HepG2 (cell line): ENCODE measurements at regions not wholly inside any gene's neighbourhood (a gene's known extent, or its start where the extent isn't known, plus 50 kb on each side); places are given as distances from the start of the nearest gene placed in this dataset.

ENCODE experiments used
- ATAC-seq: fragments of 200-7000 bp; cut with Tn5 transposase; 3 replicates; pipeline ENCODE4 v1.9.1; 2020; ENCODE audit warnings: mild to moderate bottlenecking, moderate library complexity
- BruUV-seq: library from RNA; stranded (reverse); fragments of 400-500 nt; replicated peaks from 2 replicates; lab custom pipeline; 2021; lab: Mats Ljungman, UMichigan
- CTCF ChIA-PET: fragments of 300-600 bp; formaldehyde crosslinking; extraction: SDS; loops from one replicate; lab custom pipeline; 2021; ENCODE audit warnings: low total read pairs, inconsistent platforms, low intra/inter-chr PET ratio; lab: Yijun Ruan, JAX
- POLR2A ChIA-PET: fragments of 350-600 bp; sonication (Branson Sonifier 250); formaldehyde crosslinking; loops from one replicate; lab custom pipeline; 2020; ENCODE audit warnings: antibody characterized with exemption, inconsistent platforms; lab: Yijun Ruan, JAX
- DNase-seq: peaks from one replicate; pipeline ENCODE4 v3.0.0-alpha.2; 2015; ENCODE audit warnings: low spot score
- FAIRE-seq: peaks from 3 replicates; lab custom pipeline; 2011; peaks lifted over from hg19 to GRCh38; lab: Jason Lieb, UNC
- H2AFZ ChIP-seq: one replicate; pipeline ENCODE4 v1.6.1; 2011; ENCODE audit warnings: low read length, inconsistent platforms
- H3K27ac ChIP-seq: fragments of 300-600 bp; 3 replicates; pipeline ENCODE4 v1.8.0; 2011; ENCODE audit warnings: mixed run types, mild to moderate bottlenecking, mixed read lengths, low read length, inconsistent platforms; ENCODE audit not compliant: insufficient read depth; ENCODE audit errors: extremely low read length
- H3K27me3 ChIP-seq, 2 experiments: fragments of 200-600 bp in 1 of 2; 2 replicates in 1 of 2; 3 replicates in 1 of 2; pipeline versions ENCODE4 v1.6.0 to v1.8.0; 2011; ENCODE audit warnings: low read length in 2 of 2, mild to moderate bottlenecking in 2 of 2, moderate library complexity in 2 of 2, inconsistent platforms in 1 of 2; ENCODE audit not compliant: insufficient read depth in 2 of 2, control insufficient read depth in 1 of 2
- H3K36me3 ChIP-seq, 2 experiments: fragments of 200-600 bp in 1 of 2; replicated peaks in 1 of 2; 2 replicates in 1 of 2; 3 replicates in 1 of 2; pipeline versions ENCODE4 v1.5.1 to v1.8.0; 2011; ENCODE audit warnings: low read length in 2 of 2, inconsistent platforms in 1 of 2; ENCODE audit not compliant: insufficient read depth in 2 of 2, control insufficient read depth in 1 of 2
- H3K4me1 ChIP-seq: 2 replicates; pipeline ENCODE4 v1.5.1; 2012; ENCODE audit warnings: low read length, inconsistent platforms; ENCODE audit not compliant: insufficient read depth
- H3K4me2 ChIP-seq: 2 replicates; pipeline ENCODE4 v1.6.0; 2011; ENCODE audit warnings: low read depth, low read length, inconsistent platforms
- H3K4me3 ChIP-seq, 3 experiments: fragments of 200-600 bp in 1 of 3; sonication (generic), shearing (Covaris generic) in 1 of 3; replicated peaks in 1 of 3; 2 replicates each; pipeline ENCODE4 v1.5.1; 2011 to 2016; ENCODE audit warnings: low read length in 3 of 3, inconsistent platforms in 2 of 3, low read depth in 2 of 3, mild to moderate bottlenecking in 2 of 3, control low read depth in 1 of 3, mixed read lengths in 1 of 3; ENCODE audit not compliant: insufficient read depth in 1 of 3
- H3K79me2 ChIP-seq: one replicate; pipeline ENCODE4 v1.6.1; 2011; ENCODE audit warnings: low read length, inconsistent platforms; ENCODE audit not compliant: insufficient read depth
- H3K9ac ChIP-seq: 2 replicates; pipeline ENCODE4 v1.6.0; 2011; ENCODE audit warnings: mild to moderate bottlenecking, low read depth, low read length, inconsistent platforms; ENCODE audit not compliant: insufficient read depth
- H3K9me3 ChIP-seq: 2 replicates; pipeline ENCODE4 v1.5.1; 2012; ENCODE audit warnings: mild to moderate bottlenecking, low read length
- H4K20me1 ChIP-seq: 2 replicates; pipeline ENCODE4 v1.6.0; 2011; ENCODE audit warnings: inconsistent platforms, mild to moderate bottlenecking, low read length, moderate library complexity; ENCODE audit not compliant: insufficient read depth
- ATM ChIP-seq: fragments of 450-650 bp; IDR thresholded peaks from 2 replicates; pipeline ENCODE4 v1.7.1; 2017; ENCODE audit warnings: mild to moderate bottlenecking, borderline replicate concordance
- EZH2 ChIP-seq: conservative IDR thresholded peaks from 2 replicates; pipeline ENCODE4 v1.6.1; 2012; ENCODE audit warnings: mild to moderate bottlenecking, low read depth, low read length, moderate library complexity
- FOXK1 ChIP-seq: sonication (generic); formaldehyde crosslinking; IDR thresholded peaks from 2 replicates; pipeline ENCODE4 v1.4.0; 2020; ENCODE audit warnings: low read depth, missing genetic modification reagents, borderline replicate concordance
- KAT7 ChIP-seq: IDR thresholded peaks from 2 replicates; pipeline ENCODE4 v1.6.1; 2018; ENCODE audit warnings: borderline replicate concordance, missing compliant biosample characterization
- MBNL3 ChIP-seq: fragments of 250-450 bp; sonication (Bioruptor Pico); conservative IDR thresholded peaks from 2 replicates; pipeline ENCODE4 v1.8.0; 2022; ENCODE audit warnings: mild to moderate bottlenecking, inconsistent platforms
- NFRKB ChIP-seq: fragments of 450-650 bp; IDR thresholded peaks from 2 replicates; pipeline ENCODE4 v1.6.1; 2017
- SIX4 ChIP-seq: sonication (generic); formaldehyde crosslinking; IDR thresholded peaks from 2 replicates; pipeline ENCODE4 v1.4.0; 2020; ENCODE audit warnings: missing genetic modification reagents
- SP2 ChIP-seq: sonication (generic); formaldehyde crosslinking; IDR thresholded peaks from 2 replicates; pipeline ENCODE4 v1.5.1; 2020; ENCODE audit warnings: mild to moderate bottlenecking, missing genetic modification reagents
- SRF ChIP-seq: IDR thresholded peaks from 2 replicates; pipeline ENCODE4 v1.6.1; 2011; ENCODE audit warnings: mild to moderate bottlenecking, low read depth, low read length, moderate library complexity
- THRA ChIP-seq: sonication (generic); formaldehyde crosslinking; IDR thresholded peaks from 2 replicates; pipeline ENCODE4 v1.4.0; 2020; ENCODE audit warnings: missing genetic modification reagents, borderline replicate concordance
- ZBTB49 ChIP-seq: sonication (generic); formaldehyde crosslinking; IDR thresholded peaks from 2 replicates; pipeline ENCODE4 v1.4.0; 2020; ENCODE audit warnings: missing genetic modification reagents, borderline replicate concordance
- ZBTB7B ChIP-seq: sonication (generic); formaldehyde crosslinking; IDR thresholded peaks from 2 replicates; pipeline ENCODE4 v1.4.0; 2020; ENCODE audit warnings: missing genetic modification reagents
- ZNF274 ChIP-seq: sonication (generic); formaldehyde crosslinking; IDR thresholded peaks from 2 replicates; pipeline ENCODE4 v1.5.1; 2020; ENCODE audit warnings: mild to moderate bottlenecking, missing genetic modification reagents
- ZNF556 ChIP-seq: sonication (generic); formaldehyde crosslinking; IDR thresholded peaks from 2 replicates; pipeline ENCODE4 v1.4.0; 2020; ENCODE audit warnings: mild to moderate bottlenecking, missing genetic modification reagents, borderline replicate concordance
- ZNF558 ChIP-seq: sonication (generic); formaldehyde crosslinking; IDR thresholded peaks from 2 replicates; pipeline ENCODE4 v1.9.0; 2022; ENCODE audit warnings: mild to moderate bottlenecking, missing genetic modification reagents, borderline replicate concordance
- ZNF710 ChIP-seq: sonication (generic); formaldehyde crosslinking; IDR thresholded peaks from 2 replicates; pipeline ENCODE4 v1.5.0; 2020; ENCODE audit warnings: mild to moderate bottlenecking, missing genetic modification reagents, borderline replicate concordance
- ZNF839 ChIP-seq: sonication (generic); formaldehyde crosslinking; IDR thresholded peaks from 2 replicates; pipeline ENCODE4 v1.4.0; 2020; ENCODE audit warnings: missing genetic modification reagents, mild to moderate bottlenecking, borderline replicate concordance
- ZNF850 ChIP-seq: sonication (generic); formaldehyde crosslinking; conservative IDR thresholded peaks from 2 replicates; pipeline ENCODE4 v1.9.0; 2021; ENCODE audit warnings: mild to moderate bottlenecking, missing genetic modification reagents
- WGBS: methylation state at CpG from one replicate; pipeline ENCODE4 v1.1.6; 2017; ENCODE audit warnings: low lambda C conversion rate; 5-methylcytosine and 5-hydroxymethylcytosine counted together
- in situ Hi-C: cut with HindIII; loops from 2 replicates; pipeline ENCODE4 v1.10.0; 2017; ENCODE audit warnings: low pct_unique_long_range_greater_than_20kb; ENCODE audit not compliant: extremely low pct_ligation_motif_present
- intact Hi-C: fragments of 100-400 bp; cut with micrococcal nuclease; formaldehyde crosslinking; loops from one replicate; pipeline ENCODE4 v1.10.0; 2022; ENCODE audit not compliant: unreplicated experiment

GRCh38 chr4:123345935-123346300 lies 50.7 kb upstream of the SPRY1 start:
- no peak for ATAC-seq
- H2AFZ ChIP-seq, result no peak overlapping the region
- intact Hi-C loops (loop anchor here (5.0 kb wide), 1 partner anchor 211 kb away; no protein-coding TSS in a partner anchor), in situ Hi-C loops (no loop called here)
- H3K9me3 ChIP-seq, result no peaks in the 10 kb centered on the region
- no peak for DNase-seq
- no peak for FAIRE-seq
- CTCF ChIA-PET, result no interaction called here
- BruUV-seq, result no TSS peak
- no peak overlapping the region for H3K9ac ChIP-seq
- no peaks in the 10 kb centered on the region for H4K20me1 ChIP-seq
- peaks cover 79% of the 10 kb centered on the region for H3K4me1 ChIP-seq
- TF ChIP-seq ZBTB7B (CRISPR knock-in tag) (no peak), ZNF710 (CRISPR knock-in tag) (no peak), NFRKB (no peak), ZNF558 (CRISPR knock-in tag) (no peak), SIX4 (CRISPR knock-in tag) (no peak), SRF (no peak), ZNF274 (CRISPR knock-in tag) (no peak), THRA (CRISPR knock-in tag) (no peak), ZNF839 (CRISPR knock-in tag) (no peak), EZH2 (no peak), KAT7 (no peak), SP2 (CRISPR knock-in tag) (no peak), FOXK1 (CRISPR knock-in tag) (no peak), ZBTB49 (CRISPR knock-in tag) (no peak), MBNL3 (CRISPR knock-in tag) (no peak), ZNF850 (CRISPR knock-in tag) (no peak), ATM (no peak), ZNF556 (CRISPR knock-in tag) (no peak)
- H3K36me3 ChIP-seq, result no peaks in the 10 kb centered on the region
- no peaks in the 10 kb centered on the region for H3K79me2 ChIP-seq
- H3K4me2 ChIP-seq, result peak overlapping the region; percentile 23; the same call in 1 of the 2 replicates
- H3K27me3 ChIP-seq, result no peaks in the 10 kb centered on the region
- H3K27ac ChIP-seq, result no peak overlapping the region
- no peak overlapping the region for H3K4me3 ChIP-seq
- POLR2A ChIA-PET, result no interaction called here
- WGBS, result 76% methylated on average over 3 of the region's 3 CpGs
